ENCODE measurements at regions not wholly inside any gene's neighbourhood (a gene's known extent, or its start where the extent isn't known, plus 50 kb on each side); places are given as distances from the start of the nearest gene placed in this dataset.

GRCh38 chr1:221149111-221149510 lies 269.9 kb downstream of the HLX start:
- Histone ChIP-seq H3K4me3 (no peak overlapping the region), H3K27ac (no peak overlapping the region)
- TF ChIP-seq POLR2A (IDR thresholded peaks at IDR 0.05) (no peak), CTCF (IDR thresholded peaks at IDR 0.05) (no peak)

GRCh38 chr1:221149555-221150075 lies 270.4 kb downstream of the HLX start:
- Histone ChIP-seq H3K4me3 (no peak overlapping the region), H3K36me3 (no peaks in the 10 kb centered on the region), H3K27ac (no peak overlapping the region), H3K4me1 (no peaks in the 10 kb centered on the region), H3K9me3 (no peaks in the 10 kb centered on the region), H3K27me3 (no peaks in the 10 kb centered on the region)
- no peak for DNase-seq
- TF ChIP-seq POLR2A (IDR thresholded peaks at IDR 0.05) (no peak), CTCF (IDR thresholded peaks at IDR 0.05) (no peak)

More at GRCh38 chr1:221149111-221149510, 269.9 kb downstream of the HLX start:
- H3K9me3 ChIP-seq: no peaks in the 10 kb centered on the region
- no peaks in the 10 kb centered on the region for H3K27me3 ChIP-seq
- no peak for DNase-seq
- H3K4me1 ChIP-seq: no peaks in the 10 kb centered on the region
- no peaks in the 10 kb centered on the region for H3K36me3 ChIP-seq

GRCh38 chr1:221150996-221151395 lies 271.8 kb downstream of the HLX start:
- no peak for DNase-seq
- Histone ChIP-seq H3K4me3 (no peak overlapping the region), H3K9me3 (no peaks in the 10 kb centered on the region), H3K27ac (no peak overlapping the region), H3K27me3 (no peaks in the 10 kb centered on the region), H3K4me1 (no peaks in the 10 kb centered on the region), H3K36me3 (no peaks in the 10 kb centered on the region)
- TF ChIP-seq CTCF (IDR thresholded peaks at IDR 0.05) (no peak), POLR2A (IDR thresholded peaks at IDR 0.05) (no peak)

GRCh38 chr1:221154932-221155331 lies 275.7 kb downstream of the HLX start:
- Histone ChIP-seq H3K9me3 (no peaks in the 10 kb centered on the region), H3K4me1 (no peaks in the 10 kb centered on the region), H3K27me3 (no peaks in the 10 kb centered on the region), H3K4me3 (no peak overlapping the region), H3K27ac (no peak overlapping the region), H3K36me3 (no peaks in the 10 kb centered on the region)
- TF ChIP-seq POLR2A (IDR thresholded peaks at IDR 0.05) (no peak), CTCF (IDR thresholded peaks at IDR 0.05) (no peak)
- DNase-seq: no peak

- no peak overlapping the region for H3K4me3 ChIP-seq
- no peak for DNase-seq
- H3K4me1 ChIP-seq: no peaks in the 10 kb centered on the region
- no peaks in the 10 kb centered on the region for H3K27me3 ChIP-seq
- H3K36me3 ChIP-seq: no peaks in the 10 kb centered on the region
- TF ChIP-seq CTCF (IDR thresholded peaks at IDR 0.05): no peak
- no peak for TF ChIP-seq POLR2A (IDR thresholded peaks at IDR 0.05)
- no peaks in the 10 kb centered on the region for H3K9me3 ChIP-seq
- H3K27ac ChIP-seq: peak overlapping the region in 1 of 4 donors; percentile 38
Measured at GRCh38 chr1:221157026-221157761, 278.0 kb downstream of the HLX start.

All from Peyer's patch (tissue), 4 donors.